ENCODE measurements at regions not wholly inside any gene's neighbourhood (a gene's known extent, or its start where the extent isn't known, plus 50 kb on each side); places are given as distances from the start of the nearest gene placed in this dataset.

- peaks cover 0 to 11% (median 0%) of the 10 kb centered on the region in 11 donors for H3K9me3 Mint-ChIP-seq
- intact Hi-C loops (cut with micrococcal nuclease) = no loop called here
- no peak overlapping the region for H3K4me3 ChIP-seq (ENCODE audit: low read length)
- peaks cover 0 to 14% (median 4%) of the 10 kb centered on the region in 5 donors for H3K27me3 Mint-ChIP-seq
- ChIA-PET CTCF (no interaction called here), POLR2A (no interaction called here)
- no peaks in the 10 kb centered on the region for H3K4me1 ChIP-seq (ENCODE audit: control insufficient read depth in 2 of 2, insufficient read depth in 2 of 2, low read length in 2 of 2)
- no peak overlapping the region for H3K27ac Mint-ChIP-seq
- no peak overlapping the region for H3K4me3 Mint-ChIP-seq
- no peak overlapping the region for H3K27ac ChIP-seq (ENCODE audit: low read depth, low read length)
- DNase-seq (no peak), ATAC-seq (no peak)
- no peaks in the 10 kb centered on the region for H3K4me1 Mint-ChIP-seq
- no peaks in the 10 kb centered on the region for H3K36me3 ChIP-seq (ENCODE audit: control insufficient read depth in 2 of 3, insufficient read depth in 3 of 3, low read length in 3 of 3)
- H3K27me3 ChIP-seq (ENCODE audit: control insufficient read depth in 2 of 2, insufficient read depth in 2 of 2, low read length in 2 of 2) = no peaks in the 10 kb centered on the region
- H3K9me3 ChIP-seq (ENCODE audit: control insufficient read depth in 2 of 3, low read length in 3 of 3) = no peaks in the 10 kb centered on the region
- H3K36me3 Mint-ChIP-seq = no peaks in the 10 kb centered on the region
These were observed 59.5 kb downstream of the MYCN start for GRCh38 chr2:15999596-16000469.

DNA sequence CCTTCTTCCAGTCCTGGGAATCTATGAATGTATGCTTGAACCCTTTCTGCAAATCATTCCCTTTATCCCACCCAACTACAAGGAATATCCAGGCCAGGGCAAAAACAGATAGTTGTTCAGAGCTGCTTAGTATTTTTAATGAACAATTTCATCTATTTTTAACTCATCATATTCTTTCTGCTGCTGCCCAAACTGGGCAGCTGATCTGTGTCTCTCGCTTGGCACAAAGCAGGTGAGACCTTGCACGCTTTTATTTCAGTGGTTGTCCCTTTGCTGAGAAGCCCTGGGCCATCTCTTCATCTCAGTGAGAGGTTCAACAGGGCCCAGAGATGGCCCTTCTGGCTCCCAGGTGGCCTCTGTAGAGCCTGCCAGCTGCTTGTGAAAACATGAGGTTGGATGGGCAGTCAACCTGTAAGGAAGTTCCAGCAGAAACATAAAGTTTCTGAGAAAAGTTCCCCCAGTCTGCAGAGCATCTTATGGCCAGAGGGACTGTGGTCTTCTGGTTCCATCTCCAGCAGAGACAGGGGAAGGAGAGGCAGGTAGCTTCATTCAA is 57.5 kb downstream of the MYCN start:
- H3K4me1 Mint-ChIP-seq = peaks cover 0 to 2% (median 0%) of the 10 kb centered on the region in 7 donors
- POLR2A ChIA-PET = no interaction called here
- no peak for ATAC-seq

DNA sequence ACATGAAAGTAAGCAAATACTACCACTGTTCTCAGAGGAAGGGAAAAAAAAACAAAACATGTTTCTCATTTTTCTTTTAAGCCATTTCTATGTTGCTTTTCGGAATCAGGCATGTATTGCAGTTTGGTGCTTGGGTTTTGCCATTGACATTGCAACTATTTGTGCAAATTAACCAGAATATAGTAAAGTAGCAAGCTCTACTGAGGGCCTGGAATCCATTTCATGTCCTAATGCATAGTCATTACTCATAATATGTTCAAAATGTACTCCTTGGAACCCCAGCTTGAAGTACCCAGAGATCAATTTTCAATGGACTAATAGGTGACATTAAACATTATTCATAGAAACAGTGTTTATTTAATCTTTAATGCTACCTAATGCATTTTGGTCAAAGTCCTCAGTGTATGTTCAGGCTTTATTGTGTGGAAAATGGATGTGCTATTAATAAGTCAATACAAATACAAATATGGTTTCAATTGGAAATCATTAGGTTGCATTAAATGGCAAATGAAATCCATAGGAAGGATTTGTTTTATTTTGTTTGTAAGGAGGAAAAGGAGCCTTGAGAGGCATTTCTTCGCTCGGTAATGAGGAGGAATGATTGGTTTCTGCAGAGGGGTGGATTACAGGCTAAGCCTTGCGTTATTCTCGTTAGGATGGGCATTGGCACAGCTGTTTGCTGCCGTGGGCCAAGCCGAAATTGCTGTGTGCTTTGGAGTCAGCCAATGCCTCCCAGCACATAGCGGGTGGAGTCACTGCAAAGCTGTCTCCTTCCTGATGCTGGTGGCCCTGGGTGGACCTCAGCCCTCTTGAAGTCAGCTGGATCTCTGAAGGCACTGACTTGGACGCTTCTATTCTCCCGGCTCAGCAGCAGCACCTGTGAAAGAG is 56.4 kb downstream of the MYCN start:
- Mint-ChIP-seq H3K4me3 (no peak overlapping the region), H3K9me3 (peaks cover 0 to 3% (median 0%) of the 10 kb centered on the region in 11 donors), H3K27me3 (peaks cover 0 to 4% (median 0%) of the 10 kb centered on the region in 5 donors), H3K27ac (no peak overlapping the region), H3K36me3 (no peaks in the 10 kb centered on the region), H3K4me1 (peaks cover 0 to 2% (median 0%) of the 10 kb centered on the region in 7 donors)
- ChIA-PET CTCF (no interaction called here), POLR2A (no interaction called here)
- H3K36me3 ChIP-seq (ENCODE audit: control insufficient read depth in 2 of 3, insufficient read depth in 3 of 3, low read length in 3 of 3) = no peaks in the 10 kb centered on the region
- DNase-seq (no peak), ATAC-seq (no peak)
- intact Hi-C loops (cut with micrococcal nuclease) = no loop called here
- H3K9me3 ChIP-seq (ENCODE audit: control insufficient read depth in 2 of 3, low read length in 3 of 3) = no peaks in the 10 kb centered on the region
- no peaks in the 10 kb centered on the region for H3K27me3 ChIP-seq (ENCODE audit: control insufficient read depth in 2 of 2, insufficient read depth in 2 of 2, low read length in 2 of 2)
- no peak overlapping the region for H3K4me3 ChIP-seq (ENCODE audit: low read length)
- no peaks in the 10 kb centered on the region for H3K4me1 ChIP-seq (ENCODE audit: control insufficient read depth in 2 of 2, insufficient read depth in 2 of 2, low read length in 2 of 2)
- no peak overlapping the region for H3K27ac ChIP-seq (ENCODE audit: low read depth, low read length)

More for the DNA sequence above, 57.5 kb downstream of the MYCN start:
- Histone ChIP-seq H3K9me3 (ENCODE audit: control insufficient read depth in 2 of 3, low read length in 3 of 3) (no peaks in the 10 kb centered on the region), H3K4me1 (ENCODE audit: control insufficient read depth in 2 of 2, insufficient read depth in 2 of 2, low read length in 2 of 2) (no peaks in the 10 kb centered on the region), H3K27me3 (ENCODE audit: control insufficient read depth in 2 of 2, insufficient read depth in 2 of 2, low read length in 2 of 2) (no peaks in the 10 kb centered on the region), H3K27ac (ENCODE audit: low read depth, low read length) (no peak overlapping the region), H3K4me3 (ENCODE audit: low read length) (no peak overlapping the region), H3K36me3 (ENCODE audit: control insufficient read depth in 2 of 3, insufficient read depth in 3 of 3, low read length in 3 of 3) (no peaks in the 10 kb centered on the region)
- peaks cover 0 to 5% (median 0%) of the 10 kb centered on the region in 11 donors for H3K9me3 Mint-ChIP-seq
- CTCF ChIA-PET = no interaction called here
- H3K4me3 Mint-ChIP-seq = no peak overlapping the region
- intact Hi-C loops (cut with micrococcal nuclease) = no loop called here
- H3K27ac Mint-ChIP-seq = peak overlapping the region in 1 of 9 donors; percentile 62
- no peaks in the 10 kb centered on the region for H3K36me3 Mint-ChIP-seq
- no peak for DNase-seq
- peaks cover 0 to 4% (median 0%) of the 10 kb centered on the region in 5 donors for H3K27me3 Mint-ChIP-seq

Measured in naive thymus-derived CD4-positive, alpha-beta T cell (primary cell).